WERI-Rb-1 (cell line): ENCODE measurements at regions not wholly inside any gene's neighbourhood (a gene's known extent, or its start where the extent isn't known, plus 50 kb on each side); places are given as distances from the start of the nearest gene placed in this dataset.
"Not testable (repeated sequence)": the region's sequence is repeated elsewhere in the genome, so short reads cannot be mapped to it uniquely, and the experiment has no call there.

ENCODE experiments used
- DNase-seq: peaks from one replicate; pipeline ENCODE4 v3.0.0-alpha.2; 2020
- H3K27ac ChIP-seq: fragments of 250-450 bp; sonication (Bioruptor Pico); 2 replicates; pipeline ENCODE4 v1.5.1; 2020; ENCODE audit warnings: mild to moderate bottlenecking, moderate library complexity
- H3K27me3 ChIP-seq: fragments of 250-450 bp; sonication (Bioruptor Pico); 2 replicates; pipeline ENCODE4 v1.5.1; 2021; ENCODE audit warnings: mild to moderate bottlenecking, low read depth, moderate library complexity; ENCODE audit not compliant: insufficient read depth, severe bottlenecking
- H3K36me3 ChIP-seq: fragments of 250-450 bp; sonication (Bioruptor Pico); 2 replicates; pipeline ENCODE4 v1.5.1; 2020; ENCODE audit warnings: mild to moderate bottlenecking, moderate library complexity
- H3K4me3 ChIP-seq: 2 replicates; pipeline ENCODE4 v1.5.1; 2011; ENCODE audit warnings: low read depth, mild to moderate bottlenecking, control low read depth, low read length
- H3K9me3 ChIP-seq: fragments of 250-450 bp; sonication (Bioruptor Pico); 2 replicates; pipeline ENCODE4 v1.5.1; 2021; ENCODE audit warnings: mild to moderate bottlenecking, moderate library complexity; ENCODE audit not compliant: severe bottlenecking
- TF ChIP-seq, protein P1 (sequence below): IDR thresholded peaks from 2 replicates; pipeline ENCODE4 v1.5.1; 2011; ENCODE audit warnings: low read depth, mild to moderate bottlenecking, control low read depth, inconsistent platforms, low read length

DNA sequence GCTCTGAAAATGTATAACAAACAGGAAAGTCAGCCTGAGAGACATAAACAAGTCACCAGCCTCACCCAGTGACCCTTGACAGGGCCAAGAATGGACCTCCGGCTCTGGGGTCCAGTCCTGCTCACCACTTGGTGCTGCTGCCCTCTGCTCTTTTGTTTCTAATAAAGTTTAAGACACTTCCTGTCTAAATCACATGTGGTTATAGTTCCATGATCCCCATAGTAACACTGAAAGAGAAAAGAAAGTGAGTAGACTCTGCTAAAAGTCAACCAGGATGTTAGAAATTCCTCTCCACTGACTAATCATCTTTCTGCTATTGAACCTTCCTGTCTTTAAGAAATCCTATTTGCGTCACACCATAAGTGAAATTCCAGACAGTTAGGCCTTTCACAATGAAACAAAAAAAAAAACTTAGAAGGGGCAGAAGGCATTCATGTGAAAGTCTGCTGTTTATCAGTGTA lies 179.2 kb upstream of the BET1 start:
- H3K4me3 ChIP-seq = no peak overlapping the region
- TF ChIP-seq, protein P1, sequence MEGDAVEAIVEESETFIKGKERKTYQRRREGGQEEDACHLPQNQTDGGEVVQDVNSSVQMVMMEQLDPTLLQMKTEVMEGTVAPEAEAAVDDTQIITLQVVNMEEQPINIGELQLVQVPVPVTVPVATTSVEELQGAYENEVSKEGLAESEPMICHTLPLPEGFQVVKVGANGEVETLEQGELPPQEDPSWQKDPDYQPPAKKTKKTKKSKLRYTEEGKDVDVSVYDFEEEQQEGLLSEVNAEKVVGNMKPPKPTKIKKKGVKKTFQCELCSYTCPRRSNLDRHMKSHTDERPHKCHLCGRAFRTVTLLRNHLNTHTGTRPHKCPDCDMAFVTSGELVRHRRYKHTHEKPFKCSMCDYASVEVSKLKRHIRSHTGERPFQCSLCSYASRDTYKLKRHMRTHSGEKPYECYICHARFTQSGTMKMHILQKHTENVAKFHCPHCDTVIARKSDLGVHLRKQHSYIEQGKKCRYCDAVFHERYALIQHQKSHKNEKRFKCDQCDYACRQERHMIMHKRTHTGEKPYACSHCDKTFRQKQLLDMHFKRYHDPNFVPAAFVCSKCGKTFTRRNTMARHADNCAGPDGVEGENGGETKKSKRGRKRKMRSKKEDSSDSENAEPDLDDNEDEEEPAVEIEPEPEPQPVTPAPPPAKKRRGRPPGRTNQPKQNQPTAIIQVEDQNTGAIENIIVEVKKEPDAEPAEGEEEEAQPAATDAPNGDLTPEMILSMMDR = no peak
- DNase-seq = no peak
- H3K9me3 ChIP-seq = no peaks in the 10 kb centered on the region
- H3K36me3 ChIP-seq = no peaks in the 10 kb centered on the region
- H3K27me3 ChIP-seq = no peaks in the 10 kb centered on the region
- H3K27ac ChIP-seq = no peak overlapping the region

DNA sequence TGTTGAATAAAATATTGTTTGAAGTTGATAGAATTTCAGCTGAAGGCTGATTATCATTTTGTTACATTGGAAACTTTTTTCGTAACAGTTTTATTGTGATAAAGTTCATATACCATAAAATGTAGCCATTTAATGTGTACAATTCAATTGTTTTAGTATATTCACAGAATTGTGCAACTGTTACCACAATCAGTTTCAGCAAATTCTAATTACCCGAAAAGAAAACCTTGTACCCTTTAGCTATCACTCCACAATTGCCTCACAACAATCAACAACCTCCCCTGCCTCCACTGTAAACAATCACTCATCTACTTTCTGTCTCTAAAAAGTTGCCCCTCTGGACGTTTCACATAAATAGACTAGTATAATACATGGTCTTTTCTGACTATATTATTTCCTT lies 179.7 kb upstream of the BET1 start:
- Histone ChIP-seq H3K27me3 (no peaks in the 10 kb centered on the region), H3K27ac (no peak overlapping the region), H3K9me3 (no peaks in the 10 kb centered on the region), H3K36me3 (no peaks in the 10 kb centered on the region), H3K4me3 (no peak overlapping the region)
- DNase-seq = no peak
- TF ChIP-seq, protein P1 = no peak

DNA sequence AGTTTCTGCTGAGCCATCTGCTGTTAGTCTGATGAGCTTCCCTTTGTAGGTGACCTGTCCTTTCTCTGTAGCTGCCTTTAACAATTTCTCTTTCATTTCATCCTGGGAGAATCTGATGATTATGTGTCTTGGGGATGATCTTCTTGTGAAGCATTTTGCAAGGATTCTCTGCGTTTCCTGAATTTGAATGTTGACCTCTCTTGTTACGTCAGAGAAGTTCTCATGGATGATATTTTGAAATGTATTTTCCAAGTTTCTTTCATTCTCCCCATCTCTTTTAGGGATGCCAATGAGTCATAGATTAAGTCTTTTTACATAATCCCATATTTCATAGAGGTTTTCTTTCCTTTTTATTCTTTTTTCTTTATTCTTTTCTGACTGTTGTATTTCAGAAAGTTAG lies 184.2 kb upstream of the BET1 start:
- H3K4me3 ChIP-seq = no peak overlapping the region
- H3K27me3 ChIP-seq = no peaks in the 10 kb centered on the region
- H3K27ac ChIP-seq = no peak overlapping the region
- TF ChIP-seq, protein P1 = no peak
- H3K36me3 ChIP-seq = no peaks in the 10 kb centered on the region
- DNase-seq = no peak
- no peaks in the 10 kb centered on the region for H3K9me3 ChIP-seq

DNA sequence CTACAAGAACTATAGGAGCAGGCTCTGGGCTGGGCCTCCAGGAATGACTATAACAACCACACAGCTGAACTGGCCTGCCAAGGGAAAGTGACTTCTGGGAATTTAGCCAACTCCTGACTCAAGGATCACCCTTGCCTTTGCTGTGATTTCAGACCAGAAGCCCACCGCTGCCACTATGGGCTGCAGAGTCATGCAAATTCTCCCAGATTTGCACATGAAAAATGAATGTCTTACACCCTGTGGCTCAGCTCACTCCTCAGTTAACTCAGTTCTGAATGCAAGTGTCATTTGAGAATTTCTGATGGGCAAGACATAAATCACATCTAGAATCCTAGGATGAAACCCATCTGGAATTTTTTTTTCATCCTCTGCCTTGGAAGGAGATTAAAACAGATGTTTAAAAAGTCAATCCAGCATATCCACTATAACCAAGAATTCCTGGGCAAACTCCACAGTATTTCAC lies 186.5 kb upstream of the BET1 start:
- Histone ChIP-seq H3K36me3 (no peaks in the 10 kb centered on the region), H3K4me3 (no peak overlapping the region), H3K27me3 (no peaks in the 10 kb centered on the region), H3K9me3 (no peaks in the 10 kb centered on the region), H3K27ac (no peak overlapping the region)
- DNase-seq = no peak
- TF ChIP-seq, protein P1 = no peak

DNA sequence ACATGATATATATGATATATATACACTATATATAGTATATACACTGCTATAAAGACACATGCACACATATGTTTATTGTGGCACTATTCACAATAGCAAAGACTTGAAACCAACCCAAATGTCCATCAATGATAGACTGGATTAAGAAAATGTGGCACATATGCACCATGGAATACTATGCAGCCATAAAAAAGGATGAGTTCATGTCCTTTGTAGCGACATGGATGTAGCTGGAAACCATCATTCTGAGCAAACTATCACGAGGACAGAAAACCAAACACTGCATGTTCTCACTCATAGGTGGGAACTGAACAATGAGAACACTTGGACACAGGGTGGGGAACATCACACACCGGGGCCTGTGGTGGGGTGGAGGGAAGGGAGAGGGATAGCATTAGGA lies 190.3 kb upstream of the BET1 start:
- H3K27me3 ChIP-seq, DNase-seq, H3K9me3 ChIP-seq, H3K27ac ChIP-seq, H3K4me3 ChIP-seq, H3K36me3 ChIP-seq: not testable (repeated sequence)

DNA sequence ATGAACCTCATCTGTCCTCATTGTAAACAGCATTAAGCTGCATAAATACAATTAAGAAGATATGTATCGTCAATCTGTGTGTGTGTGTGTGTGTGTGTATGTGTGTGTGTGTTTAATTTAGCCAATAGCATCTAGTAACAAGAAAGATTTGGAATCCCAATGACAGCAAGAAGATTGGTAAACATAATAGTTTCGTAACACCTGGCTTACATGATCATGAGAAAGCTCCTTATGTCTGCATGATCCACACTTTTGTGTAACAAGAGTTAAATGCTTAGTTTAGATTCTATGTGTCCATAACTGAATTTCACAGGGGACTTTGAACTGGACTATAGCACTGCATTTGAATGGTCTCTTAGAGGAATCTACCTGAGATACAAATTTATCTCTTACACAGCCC lies 191.0 kb upstream of the BET1 start:
- Histone ChIP-seq H3K4me3 (no peak overlapping the region), H3K27me3 (no peaks in the 10 kb centered on the region), H3K9me3 (no peaks in the 10 kb centered on the region), H3K36me3 (no peaks in the 10 kb centered on the region), H3K27ac (no peak overlapping the region)
- DNase-seq = no peak
- TF ChIP-seq, protein P1 = no peak
